ENCODE measurements at regions not wholly inside any gene's neighbourhood (a gene's known extent, or its start where the extent isn't known, plus 50 kb on each side); places are given as distances from the start of the nearest gene placed in this dataset.

DNA sequence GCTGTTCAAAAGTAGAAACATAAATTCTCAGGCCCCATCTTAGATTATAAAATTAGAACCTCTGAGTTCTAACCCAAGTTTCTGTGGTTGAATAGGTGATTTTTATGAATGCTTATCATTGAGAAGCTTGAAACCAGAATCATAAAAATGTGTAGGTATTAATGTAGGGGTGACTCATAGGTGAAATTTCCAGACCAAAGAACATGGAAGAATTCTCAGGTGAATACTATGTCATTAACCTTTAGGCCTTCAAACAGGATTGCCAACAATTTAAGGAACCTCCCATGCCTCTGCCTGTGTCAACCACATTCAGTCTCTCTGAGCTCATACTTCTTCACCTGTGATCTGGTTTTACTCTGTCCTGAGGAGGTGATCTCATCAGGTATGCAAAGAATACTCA lies 177.8 kb downstream of the NPFFR2 start:
- TF ChIP-seq SP1 (IDR thresholded peaks at IDR 0.05; ENCODE audit: low read depth, low read length) (no peak), MAFK (IDR thresholded peaks at IDR 0.05; ENCODE audit: low read depth, low read length) (no peak), TAF1 (IDR thresholded peaks at IDR 0.05; ENCODE audit: low read depth, low read length) (no peak)
- TF ChIP-seq, protein P1, sequence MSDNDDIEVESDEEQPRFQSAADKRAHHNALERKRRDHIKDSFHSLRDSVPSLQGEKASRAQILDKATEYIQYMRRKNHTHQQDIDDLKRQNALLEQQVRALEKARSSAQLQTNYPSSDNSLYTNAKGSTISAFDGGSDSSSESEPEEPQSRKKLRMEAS (IDR thresholded peaks at IDR 0.05) = no peak
- TF ChIP-seq, protein P2, sequence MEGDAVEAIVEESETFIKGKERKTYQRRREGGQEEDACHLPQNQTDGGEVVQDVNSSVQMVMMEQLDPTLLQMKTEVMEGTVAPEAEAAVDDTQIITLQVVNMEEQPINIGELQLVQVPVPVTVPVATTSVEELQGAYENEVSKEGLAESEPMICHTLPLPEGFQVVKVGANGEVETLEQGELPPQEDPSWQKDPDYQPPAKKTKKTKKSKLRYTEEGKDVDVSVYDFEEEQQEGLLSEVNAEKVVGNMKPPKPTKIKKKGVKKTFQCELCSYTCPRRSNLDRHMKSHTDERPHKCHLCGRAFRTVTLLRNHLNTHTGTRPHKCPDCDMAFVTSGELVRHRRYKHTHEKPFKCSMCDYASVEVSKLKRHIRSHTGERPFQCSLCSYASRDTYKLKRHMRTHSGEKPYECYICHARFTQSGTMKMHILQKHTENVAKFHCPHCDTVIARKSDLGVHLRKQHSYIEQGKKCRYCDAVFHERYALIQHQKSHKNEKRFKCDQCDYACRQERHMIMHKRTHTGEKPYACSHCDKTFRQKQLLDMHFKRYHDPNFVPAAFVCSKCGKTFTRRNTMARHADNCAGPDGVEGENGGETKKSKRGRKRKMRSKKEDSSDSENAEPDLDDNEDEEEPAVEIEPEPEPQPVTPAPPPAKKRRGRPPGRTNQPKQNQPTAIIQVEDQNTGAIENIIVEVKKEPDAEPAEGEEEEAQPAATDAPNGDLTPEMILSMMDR (IDR thresholded peaks at IDR 0.05; ENCODE audit: control extremely low read depth in 1 of 3, insufficient read depth in 1 of 3, low read depth in 1 of 3, low read length in 3 of 3) = no peak
- TF ChIP-seq, protein P3, sequence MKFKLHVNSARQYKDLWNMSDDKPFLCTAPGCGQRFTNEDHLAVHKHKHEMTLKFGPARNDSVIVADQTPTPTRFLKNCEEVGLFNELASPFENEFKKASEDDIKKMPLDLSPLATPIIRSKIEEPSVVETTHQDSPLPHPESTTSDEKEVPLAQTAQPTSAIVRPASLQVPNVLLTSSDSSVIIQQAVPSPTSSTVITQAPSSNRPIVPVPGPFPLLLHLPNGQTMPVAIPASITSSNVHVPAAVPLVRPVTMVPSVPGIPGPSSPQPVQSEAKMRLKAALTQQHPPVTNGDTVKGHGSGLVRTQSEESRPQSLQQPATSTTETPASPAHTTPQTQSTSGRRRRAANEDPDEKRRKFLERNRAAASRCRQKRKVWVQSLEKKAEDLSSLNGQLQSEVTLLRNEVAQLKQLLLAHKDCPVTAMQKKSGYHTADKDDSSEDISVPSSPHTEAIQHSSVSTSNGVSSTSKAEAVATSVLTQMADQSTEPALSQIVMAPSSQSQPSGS (IDR thresholded peaks at IDR 0.05; ENCODE audit: low read length) = no peak

Data from H1 (cell line).